H1 (cell line): ENCODE measurements at regions not wholly inside any gene's neighbourhood (a gene's known extent, or its start where the extent isn't known, plus 50 kb on each side); places are given as distances from the start of the nearest gene placed in this dataset.

Experiments
- ATF2 ChIP-seq: IDR thresholded peaks from 2 replicates; pipeline ENCODE4 v1.6.1; 2012; ENCODE audit warnings: low read length, inconsistent platforms
- CHD2 ChIP-seq: IDR thresholded peaks from 2 replicates; pipeline ENCODE4 v1.6.1; 2012; ENCODE audit warnings: low read length, improper control_type of control experiment
- CTCF ChIP-seq, 3 experiments: IDR thresholded peaks; 1 replicate in 2 of 3; 2 replicates in 1 of 3; pipeline versions ENCODE4 v1.5.1 to v1.6.1; 2011; ENCODE audit warnings: low read length in 3 of 3, mild to moderate bottlenecking in 3 of 3, inconsistent platforms in 2 of 3, low read depth in 1 of 3, moderate library complexity in 1 of 3; ENCODE audit not compliant: insufficient read depth in 1 of 3; ENCODE audit errors: control extremely low read depth in 1 of 3
- EP300 ChIP-seq, 2 experiments: IDR thresholded peaks; 1 replicate in 1 of 2; 2 replicates in 1 of 2; pipeline ENCODE4 v1.6.1; 2011 to 2012; ENCODE audit warnings: low read depth in 2 of 2, low read length in 2 of 2, mild to moderate bottlenecking in 2 of 2, borderline replicate concordance in 1 of 2, inconsistent platforms in 1 of 2, moderate library complexity in 1 of 2
- HDAC2 ChIP-seq, 2 experiments: fragments of 300-600 bp in 1 of 2; sonication (generic) in 1 of 2; IDR thresholded peaks; 2 replicates each; pipeline ENCODE4 v1.6.1; 2011 to 2012; ENCODE audit warnings: low read depth in 2 of 2, low read length in 2 of 2, mild to moderate bottlenecking in 2 of 2, moderate library complexity in 2 of 2, borderline replicate concordance in 1 of 2, inconsistent platforms in 1 of 2
- MAX ChIP-seq: IDR thresholded peaks from 2 replicates; pipeline ENCODE4 v1.6.1; 2012; ENCODE audit warnings: inconsistent platforms
- POLR2A ChIP-seq, 2 experiments: IDR thresholded peaks; 1 replicate in 1 of 2; 2 replicates in 1 of 2; pipeline ENCODE4 v1.6.1; 2011; ENCODE audit warnings: low read depth in 2 of 2, low read length in 2 of 2, mild to moderate bottlenecking in 2 of 2; ENCODE audit errors: control extremely low read depth in 1 of 2
- POLR2AphosphoS5 ChIP-seq: IDR thresholded peaks from 2 replicates; pipeline ENCODE4 v1.6.1; 2011; ENCODE audit warnings: low read depth, low read length
- RFX5 ChIP-seq: IDR thresholded peaks from 2 replicates; pipeline ENCODE4 v1.6.1; 2011; ENCODE audit warnings: low read depth, low read length, improper control_type of control experiment, borderline replicate concordance
- SIX5 ChIP-seq: IDR thresholded peaks from 2 replicates; pipeline ENCODE4 v1.6.1; 2011; ENCODE audit warnings: mild to moderate bottlenecking, low read depth, low read length
- TAF1 ChIP-seq: IDR thresholded peaks from 2 replicates; pipeline ENCODE4 v1.6.1; 2011; ENCODE audit warnings: mild to moderate bottlenecking, low read depth, low read length
- USF2 ChIP-seq: IDR thresholded peaks from 2 replicates; pipeline ENCODE4 v1.6.1; 2011; ENCODE audit warnings: low read length, improper control_type of control experiment
- YY1 ChIP-seq: IDR thresholded peaks from 2 replicates; pipeline ENCODE4 v1.6.1; 2011; ENCODE audit warnings: low read depth, mild to moderate bottlenecking, low read length

- TF ChIP-seq EP300 (IDR thresholded peaks at IDR 0.05; ENCODE audit: borderline replicate concordance in 1 of 2, low read depth in 2 of 2, low read length in 2 of 2) (no peak), POLR2AphosphoS5 (no peak), POLR2A (IDR thresholded peaks at IDR 0.05; ENCODE audit: control extremely low read depth in 1 of 2, low read depth in 2 of 2, low read length in 2 of 2) (no peak), MAX (no peak), SIX5 (no peak), CTCF (IDR thresholded peaks at IDR 0.05; ENCODE audit: control extremely low read depth in 1 of 3, insufficient read depth in 1 of 3, low read depth in 1 of 3, low read length in 3 of 3) (no peak), CHD2 (no peak), TAF1 (no peak), USF2 (no peak), ATF2 (no peak), HDAC2 (IDR thresholded peaks at IDR 0.05; ENCODE audit: borderline replicate concordance in 1 of 2, low read depth in 2 of 2, low read length in 2 of 2) (no peak), RFX5 (no peak), YY1 (no peak)
Measured at GRCh38 chr1:13896932-13897331, 196.9 kb downstream of the PRDM2 start.
